ENCODE measurements at regions not wholly inside any gene's neighbourhood (a gene's known extent, or its start where the extent isn't known, plus 50 kb on each side); places are given as distances from the start of the nearest gene placed in this dataset.
A peak's percentile ranks its signal among the peaks of the same experiment; 100 is the strongest.

- TF ChIP-seq CTCF (conservative IDR thresholded peaks at IDR 0.05) = no peak
- Mint-ChIP-seq H3K4me3 (no peak overlapping the region), H3K36me3 (ENCODE audit: low read depth) (no peaks in the 10 kb centered on the region), H3K4me1 (peaks cover 15% of the 10 kb centered on the region), H3K9me3 (no peaks in the 10 kb centered on the region), H3K27ac (ENCODE audit: unreplicated experiment) (no peak overlapping the region), H3K27me3 (ENCODE audit: low read depth) (no peaks in the 10 kb centered on the region)
- DNase-seq (ENCODE audit: low read depth, low spot score) = no peak
Measured at GRCh38 chr4:140302151-140302859, 71.1 kb upstream of the SCOC start.

GRCh38 chr4:140300271-140300970, 73.0 kb upstream of the SCOC start:
- Mint-ChIP-seq H3K27me3 (ENCODE audit: low read depth) (no peaks in the 10 kb centered on the region), H3K36me3 (ENCODE audit: low read depth) (no peaks in the 10 kb centered on the region), H3K4me3 (no peak overlapping the region), H3K4me1 (peaks cover 30% of the 10 kb centered on the region), H3K9me3 (no peaks in the 10 kb centered on the region), H3K27ac (ENCODE audit: unreplicated experiment) (peak overlapping the region; percentile 60)
- no peak for DNase-seq (ENCODE audit: low read depth, low spot score)
- no peak for TF ChIP-seq CTCF (conservative IDR thresholded peaks at IDR 0.05)

GRCh38 chr4:140298001-140298400, 75.4 kb upstream of the SCOC start:
- no peak overlapping the region for H3K4me3 Mint-ChIP-seq
- H3K27me3 Mint-ChIP-seq (ENCODE audit: low read depth) = no peaks in the 10 kb centered on the region
- no peak for TF ChIP-seq CTCF (conservative IDR thresholded peaks at IDR 0.05)
- no peaks in the 10 kb centered on the region for H3K36me3 Mint-ChIP-seq (ENCODE audit: low read depth)
- no peak overlapping the region for H3K27ac Mint-ChIP-seq (ENCODE audit: unreplicated experiment)
- H3K4me1 Mint-ChIP-seq = peaks cover 36% of the 10 kb centered on the region
- no peaks in the 10 kb centered on the region for H3K9me3 Mint-ChIP-seq
- no peak for DNase-seq (ENCODE audit: low read depth, low spot score)

- Mint-ChIP-seq H3K4me3 (no peak overlapping the region), H3K27me3 (ENCODE audit: low read depth) (no peaks in the 10 kb centered on the region), H3K27ac (ENCODE audit: unreplicated experiment) (no peak overlapping the region), H3K36me3 (ENCODE audit: low read depth) (no peaks in the 10 kb centered on the region), H3K9me3 (no peaks in the 10 kb centered on the region), H3K4me1 (peaks cover 32% of the 10 kb centered on the region)
- DNase-seq (ENCODE audit: low read depth, low spot score) = no peak
- no peak for TF ChIP-seq CTCF (conservative IDR thresholded peaks at IDR 0.05)
Measured at GRCh38 chr4:140297221-140297570, 76.2 kb upstream of the SCOC start.

- TF ChIP-seq CTCF (conservative IDR thresholded peaks at IDR 0.05) = no peak
- Mint-ChIP-seq H3K27ac (ENCODE audit: unreplicated experiment) (peak overlapping the region; percentile 81), H3K27me3 (ENCODE audit: low read depth) (no peaks in the 10 kb centered on the region), H3K4me3 (no peak overlapping the region), H3K9me3 (no peaks in the 10 kb centered on the region), H3K4me1 (peaks cover 30% of the 10 kb centered on the region), H3K36me3 (ENCODE audit: low read depth) (no peaks in the 10 kb centered on the region)
- no peak for DNase-seq (ENCODE audit: low read depth, low spot score)
Measured at GRCh38 chr4:140296335-140297220, 76.9 kb upstream of the SCOC start.

All from neural crest cell (in vitro differentiated cells).